ENCODE measurements at regions not wholly inside any gene's neighbourhood (a gene's known extent, or its start where the extent isn't known, plus 50 kb on each side); places are given as distances from the start of the nearest gene placed in this dataset.

GRCh38 chr5:101943784-101944183 lies 352.3 kb downstream of the SLCO4C1 start:
- no peak for TF ChIP-seq CTCF (IDR thresholded peaks at IDR 0.05; ENCODE audit: control insufficient read depth, extremely low read depth, insufficient read depth)
- DNase-seq (ENCODE audit: low read depth): no peak
- no peak overlapping the region for H3K4me3 ChIP-seq (ENCODE audit: low read depth, low read length)

GRCh38 chr5:101942321-101942882 lies 353.7 kb downstream of the SLCO4C1 start:
- peak; percentile 82 for TF ChIP-seq CTCF (IDR thresholded peaks at IDR 0.05; ENCODE audit: control insufficient read depth, extremely low read depth, insufficient read depth)
- no peak overlapping the region for H3K4me3 ChIP-seq (ENCODE audit: low read depth, low read length)
- no peak for DNase-seq (ENCODE audit: low read depth)

- H3K4me3 ChIP-seq (ENCODE audit: low read depth, low read length): no peak overlapping the region
- no peak for TF ChIP-seq CTCF (IDR thresholded peaks at IDR 0.05; ENCODE audit: control insufficient read depth, extremely low read depth, insufficient read depth)
- no peak for DNase-seq (ENCODE audit: low read depth)
Measured at GRCh38 chr5:101937041-101937440, 359.0 kb downstream of the SLCO4C1 start.

GRCh38 chr5:101935086-101935485 lies 361.0 kb downstream of the SLCO4C1 start:
- TF ChIP-seq CTCF (IDR thresholded peaks at IDR 0.05; ENCODE audit: control insufficient read depth, extremely low read depth, insufficient read depth): no peak
- H3K4me3 ChIP-seq (ENCODE audit: low read depth, low read length): no peak overlapping the region
- DNase-seq (ENCODE audit: low read depth): no peak

GRCh38 chr5:101932599-101932998 lies 363.5 kb downstream of the SLCO4C1 start:
- TF ChIP-seq CTCF (IDR thresholded peaks at IDR 0.05; ENCODE audit: control insufficient read depth, extremely low read depth, insufficient read depth): no peak
- H3K4me3 ChIP-seq (ENCODE audit: low read depth, low read length): no peak overlapping the region
- DNase-seq (ENCODE audit: low read depth): peak; percentile 42

- TF ChIP-seq CTCF (IDR thresholded peaks at IDR 0.05; ENCODE audit: control insufficient read depth, extremely low read depth, insufficient read depth): no peak
- peak; percentile 62 for DNase-seq (ENCODE audit: low read depth)
- no peak overlapping the region for H3K4me3 ChIP-seq (ENCODE audit: low read depth, low read length)
Measured at GRCh38 chr5:101929628-101930027, 366.5 kb downstream of the SLCO4C1 start.

GRCh38 chr5:101917166-101917565 lies 378.9 kb downstream of the SLCO4C1 start:
- no peak for DNase-seq (ENCODE audit: low read depth)
- H3K4me3 ChIP-seq (ENCODE audit: low read depth, low read length): no peak overlapping the region
- TF ChIP-seq CTCF (IDR thresholded peaks at IDR 0.05; ENCODE audit: control insufficient read depth, extremely low read depth, insufficient read depth): no peak
